Astrocyte (in vitro differentiated cells and primary cell): ENCODE measurements at regions not wholly inside any gene's neighbourhood (a gene's known extent, or its start where the extent isn't known, plus 50 kb on each side); places are given as distances from the start of the nearest gene placed in this dataset.

Source experiments
- CTCF ChIP-seq: IDR thresholded peaks from 2 replicates; pipeline ENCODE4 v1.5.1; 2011; ENCODE audit warnings: low read depth, mild to moderate bottlenecking, inconsistent platforms, low read length, moderate library complexity; ENCODE audit not compliant: insufficient read depth
- EZH2 ChIP-seq: IDR thresholded peaks from 2 replicates; pipeline ENCODE4 v1.6.1; 2012; ENCODE audit warnings: mild to moderate bottlenecking, low read length, inconsistent platforms; ENCODE audit not compliant: insufficient read depth

GRCh38 chr7:45506059-45506458, 68.1 kb upstream of the ADCY1 start:
- TF ChIP-seq EZH2 (no peak), CTCF (no peak)
